ENCODE measurements at regions not wholly inside any gene's neighbourhood (a gene's known extent, or its start where the extent isn't known, plus 50 kb on each side); places are given as distances from the start of the nearest gene placed in this dataset.

GRCh38 chr11:106263527-106263926 lies 186.1 kb downstream of the AASDHPPT start:
- H3K27ac ChIP-seq (ENCODE audit: insufficient read depth, low read depth, low read length), result no peak overlapping the region
- H3K4me2 ChIP-seq (ENCODE audit: insufficient read depth, low read length), result no peak overlapping the region
- intact Hi-C loops (cut with micrococcal nuclease) (no loop called here), dilution Hi-C loops (cut with MboI; ENCODE audit: extremely low pct_ligation_motif_present, low sequenced_read_pairs) (no loop called here)
- no peaks in the 10 kb centered on the region for H3K9me1 ChIP-seq (replicated peaks; ENCODE audit: control insufficient read depth, extremely low read depth, insufficient read depth, low read length)
- no peak overlapping the region for H3K4me3 ChIP-seq (replicated peaks in 1 of 3; ENCODE audit: insufficient read depth in 1 of 3, low read depth in 1 of 3, low read length in 3 of 3)
- H3K9ac ChIP-seq (replicated peaks; ENCODE audit: extremely low read depth, insufficient read depth, low read length), result no peak overlapping the region
- CTCF ChIA-PET, result no interaction called here
- H3K36me3 ChIP-seq (ENCODE audit: control insufficient read depth in 2 of 2, extremely low read depth in 1 of 2, insufficient read depth in 2 of 2, low read length in 2 of 2), result no peaks in the 10 kb centered on the region
- FAIRE-seq (no peak), DNase-seq (ENCODE audit: low read depth, low spot score) (no peak)
- no TSS peak for BruUV-seq (replicated peaks)
- no peaks in the 10 kb centered on the region for H3K27me3 ChIP-seq (ENCODE audit: control insufficient read depth in 2 of 2, insufficient read depth in 2 of 2, low read length in 2 of 2)
- no peaks in the 10 kb centered on the region for H3K79me2 ChIP-seq (ENCODE audit: control insufficient read depth, insufficient read depth, low read length)
- H2AFZ ChIP-seq (ENCODE audit: low read depth, low read length), result no peak overlapping the region
- TF ChIP-seq GATA2 (IDR thresholded peaks at IDR 0.05; ENCODE audit: insufficient read depth, insufficient read length, low read depth, low read length) (no peak), MYC (IDR thresholded peaks at IDR 0.05; ENCODE audit: low read depth, low read length) (no peak), CTCF (IDR thresholded peaks at IDR 0.05; ENCODE audit: extremely low read depth in 1 of 2, insufficient read depth in 1 of 2, low read depth in 1 of 2, low read length in 2 of 2) (no peak), MAX (IDR thresholded peaks at IDR 0.05; ENCODE audit: insufficient read depth, insufficient read length) (no peak), EZH2 (IDR thresholded peaks at IDR 0.05; ENCODE audit: borderline replicate concordance, low read depth, low read length, severe bottlenecking) (no peak), POLR2AphosphoS5 (IDR thresholded peaks at IDR 0.05; ENCODE audit: insufficient read depth, low read depth, low read length) (no peak), POLR2A (IDR thresholded peaks at IDR 0.05; ENCODE audit: low read depth, low read length) (no peak), JUN (IDR thresholded peaks at IDR 0.05; ENCODE audit: borderline replicate concordance, insufficient read depth, insufficient read length, low read depth) (no peak), FOS (IDR thresholded peaks at IDR 0.05; ENCODE audit: borderline replicate concordance, insufficient read depth, low read length) (no peak)
- no peaks in the 10 kb centered on the region for H4K20me1 ChIP-seq (replicated peaks; ENCODE audit: control insufficient read depth, extremely low read depth, insufficient read depth, low read length)
- POLR2A ChIA-PET, result no interaction called here
- H3K9me3 ChIP-seq (replicated peaks; ENCODE audit: control insufficient read depth, insufficient read depth, low read length), result peaks cover 2% of the 10 kb centered on the region
- H3K4me1 ChIP-seq (ENCODE audit: control insufficient read depth, extremely low read depth, insufficient read depth, low read length), result no peaks in the 10 kb centered on the region

All from endothelial cell of umbilical vein (primary cell).